GM18873 (cell line): ENCODE measurements at regions not wholly inside any gene's neighbourhood (a gene's known extent, or its start where the extent isn't known, plus 50 kb on each side); places are given as distances from the start of the nearest gene placed in this dataset.
"Not testable (repeated sequence)": the region's sequence is repeated elsewhere in the genome, so short reads cannot be mapped to it uniquely, and the experiment has no call there.

Experiments used
- ATAC-seq: cut with Tn5 transposase; IDR thresholded peaks from one replicate; pipeline ENCODE4 v1.9.1; 2021; ENCODE audit warnings: mild to moderate bottlenecking, moderate library complexity, moderate number of reproducible peaks; ENCODE audit not compliant: unreplicated experiment, low FRiP score

GRCh38 chr4:188647820-188648370 is 508.7 kb downstream of the TRIML1 start:
- no peak for ATAC-seq

- no peak for ATAC-seq
These were observed 510.4 kb downstream of the TRIML1 start for GRCh38 chr4:188649635-188650034.

- ATAC-seq = no peak
These were observed 511.3 kb downstream of the TRIML1 start for GRCh38 chr4:188650516-188650915.

- no peak for ATAC-seq
These were observed 518.1 kb downstream of the TRIML1 start for GRCh38 chr4:188657365-188657764.

DNA sequence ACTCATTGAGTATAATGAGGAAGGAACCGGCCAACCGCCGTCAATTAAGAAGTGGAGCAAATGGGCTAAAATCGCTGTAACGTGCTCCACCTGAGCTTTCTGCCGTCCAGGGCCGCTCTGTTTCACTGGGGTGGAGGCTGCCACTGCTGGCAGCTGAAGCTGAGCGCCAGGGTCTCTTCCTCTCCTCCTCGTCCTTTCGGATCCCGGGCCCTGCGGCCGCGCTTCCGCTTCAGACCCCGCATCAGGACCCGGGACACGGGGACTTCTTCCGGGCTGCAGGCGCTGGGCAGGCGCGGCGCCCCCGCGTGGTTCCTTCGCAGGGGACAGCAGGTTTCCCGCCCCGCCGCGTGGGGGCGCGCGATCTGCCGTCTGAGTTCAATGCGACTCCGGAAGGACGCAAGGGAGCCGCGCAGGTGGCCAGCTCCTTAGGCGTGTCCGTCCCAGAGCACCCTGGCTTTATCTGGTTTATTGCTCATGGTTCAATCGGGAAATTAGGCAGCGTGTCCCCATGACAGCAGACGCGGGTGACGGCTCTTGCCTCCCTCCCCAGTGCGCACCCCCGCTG is 519.8 kb downstream of the TRIML1 start:
- ATAC-seq = no peak

- ATAC-seq = no peak
These were observed 521.6 kb downstream of the TRIML1 start for GRCh38 chr4:188660796-188661195.

GRCh38 chr4:188661502-188661901 is 522.3 kb downstream of the TRIML1 start:
- ATAC-seq = no peak

DNA sequence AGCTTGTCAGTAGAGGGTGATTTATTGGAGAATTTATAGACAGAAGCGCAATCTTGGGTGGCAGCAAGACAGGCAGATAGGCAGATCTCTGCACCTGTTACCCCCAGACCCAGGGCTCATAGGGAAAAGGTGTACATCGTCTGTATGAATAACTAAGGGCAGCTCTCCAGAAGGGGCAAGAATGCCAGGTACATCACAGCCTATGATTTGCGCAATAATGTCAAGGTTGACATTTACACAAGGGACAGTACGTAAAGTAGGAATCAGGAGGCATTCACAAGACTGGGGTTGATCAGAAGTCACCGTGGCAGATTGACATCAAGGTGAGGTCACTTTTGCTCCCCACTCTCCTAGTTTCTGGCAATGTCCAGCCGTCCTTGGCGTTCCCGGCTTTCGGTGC is 524.1 kb downstream of the TRIML1 start:
- no peak for ATAC-seq

DNA sequence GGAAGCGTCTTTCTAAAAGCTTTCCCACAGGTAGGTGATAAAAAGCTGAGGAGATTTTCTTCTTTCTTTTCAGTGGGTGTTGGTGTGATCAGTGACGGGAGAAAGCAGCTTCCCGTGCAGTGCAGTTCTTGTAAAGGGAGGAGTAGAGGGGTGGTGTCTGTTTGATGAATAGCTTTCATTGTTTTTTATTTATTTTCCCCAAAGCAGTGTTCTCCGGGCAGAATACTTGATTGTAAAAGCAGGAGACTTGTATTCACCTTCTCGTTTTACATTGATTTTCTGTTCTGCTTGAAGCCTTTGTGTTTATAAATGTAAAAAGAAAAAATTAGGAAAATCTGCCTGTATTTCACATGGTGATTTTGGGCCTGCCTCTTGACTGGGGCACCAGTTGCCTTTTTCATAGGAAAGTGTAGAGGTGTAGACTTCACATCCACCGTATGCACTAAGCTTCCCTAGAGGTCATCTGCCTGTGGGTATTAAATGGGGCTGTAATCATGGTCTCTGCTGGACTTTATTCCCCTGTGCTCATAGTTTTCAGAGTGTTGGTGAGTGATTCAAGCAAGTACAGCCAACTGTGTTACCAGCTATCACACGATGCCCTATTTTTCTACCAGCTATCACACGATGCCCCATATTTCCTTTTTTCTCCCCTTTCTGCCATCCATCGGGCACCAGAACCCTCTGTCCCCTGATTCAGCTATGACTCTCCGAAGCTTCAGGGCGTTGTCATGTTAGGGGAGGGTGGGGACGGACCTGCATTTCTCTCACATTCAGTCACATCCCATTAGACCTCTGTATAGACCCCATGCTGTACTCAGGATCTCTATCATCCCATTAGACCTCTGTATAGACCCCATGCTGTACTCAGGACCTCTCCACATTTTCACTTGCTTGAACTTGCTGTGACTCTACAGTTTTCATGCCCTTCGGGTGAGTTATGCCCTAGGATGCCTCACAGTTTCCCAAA is 526.5 kb downstream of the TRIML1 start:
- ATAC-seq = no peak

DNA sequence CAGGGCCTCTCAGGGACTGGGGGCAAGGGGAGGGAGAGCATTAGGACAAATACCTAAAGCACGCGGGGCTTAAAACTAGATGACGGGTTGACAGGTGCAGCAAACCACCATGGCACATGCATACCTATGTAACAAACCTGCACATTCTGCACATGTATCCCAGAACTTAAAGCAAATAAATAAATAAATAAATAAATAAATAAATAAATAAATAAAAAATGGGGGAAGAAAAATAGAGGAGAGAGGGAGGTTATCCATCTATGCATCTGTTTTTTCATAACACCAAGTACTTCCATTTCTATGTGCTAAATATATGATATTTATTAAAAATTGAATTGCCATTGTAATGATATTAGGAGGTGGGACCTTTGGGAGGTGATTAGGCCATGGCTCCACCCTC is 539.5 kb downstream of the TRIML1 start:
- ATAC-seq = not testable (repeated sequence)

- ATAC-seq = no peak
These were observed 540.9 kb downstream of the TRIML1 start for GRCh38 chr4:188680004-188680666.

- ATAC-seq = no peak
These were observed 541.4 kb downstream of the TRIML1 start for GRCh38 chr4:188680667-188681063.

GRCh38 chr4:188682321-188682720 is 543.1 kb downstream of the TRIML1 start:
- ATAC-seq = no peak

DNA sequence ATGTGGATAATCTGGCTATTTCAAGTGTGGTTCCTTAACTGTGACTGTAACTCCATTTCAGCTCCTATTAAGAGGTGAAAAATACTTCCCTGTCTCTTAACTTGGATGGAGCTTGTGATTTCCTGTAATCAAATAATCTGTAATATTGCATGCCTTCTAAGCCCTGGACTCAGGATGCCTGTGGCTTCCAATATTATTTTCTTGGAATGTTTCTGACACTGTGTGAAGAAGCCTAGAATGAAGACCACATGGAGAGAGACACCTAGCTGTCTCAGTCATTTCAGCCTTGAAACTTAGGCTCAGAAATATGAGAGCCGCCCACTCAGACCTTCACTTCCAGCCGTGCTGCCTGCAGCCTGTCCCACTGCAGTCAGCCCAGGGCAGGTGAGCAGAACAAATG is 544.3 kb downstream of the TRIML1 start:
- no peak for ATAC-seq

DNA sequence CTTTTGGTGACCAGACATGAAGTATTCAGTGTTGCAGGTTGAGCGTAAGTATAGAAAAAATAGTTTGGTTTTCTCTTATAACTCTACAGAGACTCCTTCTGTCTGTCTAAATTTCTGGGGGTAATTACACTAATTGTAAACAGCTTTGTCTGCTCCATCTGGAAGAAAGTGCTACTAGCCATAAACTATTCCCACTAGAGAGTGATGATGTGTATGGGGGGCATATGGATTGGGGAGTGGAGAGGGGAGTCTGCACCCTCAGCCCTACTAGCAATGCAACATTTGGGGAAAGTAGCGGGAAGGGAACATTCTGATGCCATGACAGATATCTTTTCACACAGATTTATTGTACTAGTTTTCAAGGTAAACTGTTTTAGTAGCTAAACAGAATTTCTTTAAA is 549.7 kb downstream of the TRIML1 start:
- ATAC-seq = no peak

- no peak for ATAC-seq
These were observed 552.6 kb downstream of the TRIML1 start for GRCh38 chr4:188691811-188692210.

DNA sequence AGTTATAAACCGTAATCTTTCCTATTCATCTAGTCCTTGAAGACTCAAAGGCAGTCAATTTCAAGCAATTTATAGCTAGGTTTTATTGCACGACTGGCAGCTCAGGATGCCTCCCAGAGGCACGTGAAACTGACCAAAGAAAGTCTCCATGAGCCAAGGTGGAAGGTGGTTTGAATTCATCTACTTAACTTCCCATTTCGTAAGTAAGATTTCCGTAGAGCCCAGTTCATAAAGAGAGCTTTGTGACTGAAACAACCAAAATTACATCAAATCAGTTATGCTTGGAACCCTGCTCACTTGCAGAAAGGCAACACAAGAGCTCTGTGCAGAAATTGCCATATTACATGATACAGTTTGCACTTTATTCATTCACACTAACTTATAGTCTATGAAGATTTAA is 556.0 kb downstream of the TRIML1 start:
- no peak for ATAC-seq

DNA sequence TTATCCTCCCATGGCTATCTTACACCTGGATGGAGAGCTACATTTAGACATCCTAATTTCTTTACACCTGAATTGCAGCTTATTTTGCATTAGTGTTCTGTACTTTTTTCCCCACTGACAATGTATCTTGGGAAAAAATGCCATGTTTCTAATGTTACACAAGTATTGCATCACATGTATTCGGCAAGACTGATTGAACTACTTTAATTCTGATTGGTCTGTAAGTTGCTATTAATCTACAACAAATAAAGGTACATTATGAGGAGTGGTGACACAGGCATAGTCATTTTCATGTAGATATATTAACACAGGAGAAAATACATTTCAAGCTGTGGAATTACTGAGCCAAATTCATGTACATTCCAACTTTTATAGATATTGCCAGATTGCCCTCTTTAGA is 558.0 kb downstream of the TRIML1 start:
- ATAC-seq = no peak

- no peak for ATAC-seq
These were observed 562.7 kb downstream of the TRIML1 start for GRCh38 chr4:188701952-188702351.

DNA sequence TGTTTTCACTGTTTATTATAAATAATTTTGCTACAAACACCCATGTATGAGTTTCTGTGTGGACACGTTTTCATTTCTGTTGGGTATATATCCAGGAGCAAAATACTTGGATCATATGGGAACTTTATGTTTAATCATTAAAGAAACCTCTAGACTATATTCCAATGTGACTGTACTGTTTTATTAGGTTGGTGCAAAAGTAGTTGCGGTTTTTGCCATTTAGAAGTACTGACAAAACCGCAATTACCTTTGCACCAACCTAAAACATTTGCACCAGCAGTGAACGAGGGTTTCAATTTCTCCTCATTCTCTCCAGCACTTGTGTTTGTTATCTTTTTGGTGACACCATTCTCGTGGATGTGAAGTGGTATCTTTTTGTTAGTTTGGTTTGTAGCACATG is 565.0 kb downstream of the TRIML1 start:
- no peak for ATAC-seq

DNA sequence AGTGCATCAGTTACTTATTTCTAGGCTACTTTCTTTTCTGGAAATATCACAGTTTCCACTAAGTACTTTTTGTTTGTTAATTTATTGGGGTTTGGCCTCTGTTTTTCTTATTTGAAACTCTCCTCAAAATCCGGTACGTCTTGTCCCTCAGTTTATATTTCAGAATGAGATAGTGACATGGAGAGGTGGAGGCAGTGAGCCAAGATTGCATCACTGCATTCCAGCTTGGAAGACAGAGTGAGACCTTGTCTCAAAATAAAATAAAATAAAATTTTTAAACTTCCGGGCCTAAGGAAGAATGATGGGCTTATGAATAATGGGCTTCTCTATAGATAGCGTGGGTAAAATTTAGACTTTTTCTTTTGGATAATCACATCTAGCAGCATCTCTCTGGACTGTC is 567.8 kb downstream of the TRIML1 start:
- ATAC-seq = no peak
